GM12878 (cell line): ENCODE measurements at regions not wholly inside any gene's neighbourhood (a gene's known extent, or its start where the extent isn't known, plus 50 kb on each side); places are given as distances from the start of the nearest gene placed in this dataset.

Experiments
- ATAC-seq: fragments of 200-7000 bp; cut with Tn5 transposase; 3 replicates; pipeline ENCODE4 v1.9.1; 2020; ENCODE audit warnings: mild to moderate bottlenecking, moderate library complexity
- BruUV-seq: library from RNA; stranded (reverse); fragments of 400-500 nt; replicated peaks from 2 replicates; lab custom pipeline; 2021; lab: Mats Ljungman, UMichigan
- CTCF ChIA-PET: fragments of 300-600 bp; sonication (Branson Sonifier 250); formaldehyde crosslinking; extraction: SDS; loops from one replicate; lab custom pipeline; 2021; ENCODE audit warnings: inconsistent platforms; lab: Yijun Ruan, JAX
- POLR2A ChIA-PET: fragments of 350-600 bp; formaldehyde crosslinking; extraction: SDS; loops from one replicate; lab custom pipeline; 2021; ENCODE audit warnings: inconsistent platforms; lab: Charles Lee
- RAD21 ChIA-PET: fragments of 300-600 bp; sonication (Branson Sonifier 250); formaldehyde crosslinking; loops from one replicate; lab custom pipeline; 2023; ENCODE audit warnings: antibody characterized with exemption; ENCODE audit not compliant: unreplicated experiment; lab: Charles Lee
- SMC1A ChIA-PET: fragments of 300-600 bp; sonication (Branson Sonifier 250); formaldehyde crosslinking; loops from one replicate; lab custom pipeline; 2023; ENCODE audit not compliant: unreplicated experiment, uncharacterized antibody; lab: Charles Lee
- DNase-seq: peaks from one replicate; pipeline ENCODE4 v3.0.0-alpha.2; 2011; ENCODE audit warnings: low read depth, low spot score
- FAIRE-seq: peaks from 3 replicates; lab custom pipeline; 2011; peaks lifted over from hg19 to GRCh38; lab: Jason Lieb, UNC
- H2AFZ ChIP-seq: 2 replicates; pipeline ENCODE4 v1.6.0; 2011; ENCODE audit warnings: low read depth, low read length, control low read depth; ENCODE audit not compliant: control insufficient read depth
- H3K27ac ChIP-seq: 2 replicates; pipeline ENCODE4 v1.5.1; 2011; ENCODE audit warnings: control low read depth; ENCODE audit not compliant: control insufficient read depth, insufficient read depth
- H3K27me3 ChIP-seq, 2 experiments: replicated peaks in 1 of 2; 2 replicates each; pipeline versions ENCODE4 v1.6.0 to v1.6.1; 2011; ENCODE audit warnings: low read length in 1 of 2; ENCODE audit not compliant: control insufficient read depth in 2 of 2, insufficient read depth in 2 of 2
- H3K36me3 ChIP-seq, 2 experiments: 2 replicates each; pipeline ENCODE4 v1.5.1; 2011; ENCODE audit warnings: low read length in 1 of 2; ENCODE audit not compliant: control insufficient read depth in 2 of 2, insufficient read depth in 2 of 2
- H3K4me1 ChIP-seq: 2 replicates; pipeline ENCODE4 v1.6.1; 2011; ENCODE audit warnings: mild to moderate bottlenecking, low read length, moderate library complexity, mixed read lengths; ENCODE audit not compliant: control insufficient read depth, insufficient read depth
- H3K4me2 ChIP-seq: 2 replicates; pipeline ENCODE4 v1.6.0; 2011; ENCODE audit warnings: control low read depth; ENCODE audit not compliant: control insufficient read depth, insufficient read depth
- H3K4me3 ChIP-seq: fragments of 200-600 bp; sonication (generic); 2 replicates; pipeline ENCODE4 v1.5.1; 2016
- H3K79me2 ChIP-seq: 2 replicates; pipeline ENCODE4 v1.6.0; 2011; ENCODE audit warnings: low read length; ENCODE audit not compliant: control insufficient read depth, insufficient read depth
- H3K9ac ChIP-seq: 2 replicates; pipeline ENCODE4 v1.8.0; 2011; ENCODE audit warnings: low read length, control low read depth, mixed read lengths; ENCODE audit not compliant: control insufficient read depth, insufficient read depth
- H3K9me3 ChIP-seq: replicated peaks from 3 replicates; pipeline ENCODE4 v1.5.1; 2011; ENCODE audit warnings: mild to moderate bottlenecking, low read length; ENCODE audit not compliant: control insufficient read depth, insufficient read depth
- H4K20me1 ChIP-seq: 2 replicates; pipeline ENCODE4 v1.6.0; 2011; ENCODE audit not compliant: control insufficient read depth, insufficient read depth
- MYB ChIP-seq: fragments of 150-350 bp; IDR thresholded peaks from 2 replicates; pipeline ENCODE4 v1.6.1; 2014; ENCODE audit warnings: mild to moderate bottlenecking, low read depth, low read length, borderline replicate concordance
- STAT1 ChIP-seq: fragments of 450-650 bp; conservative IDR thresholded peaks from 2 replicates; pipeline ENCODE4 v1.6.1; 2014; ENCODE audit warnings: antibody characterized with exemption, mild to moderate bottlenecking
- ZNF687 ChIP-seq: fragments of 450-650 bp; IDR thresholded peaks from 2 replicates; pipeline ENCODE4 v1.6.1; 2017; ENCODE audit warnings: mild to moderate bottlenecking, moderate library complexity
- WGBS: methylation state at CpG from one replicate; pipeline ENCODE4 v1.1.6; 2016; ENCODE audit warnings: low lambda C conversion rate; ENCODE audit not compliant: insufficient replicate concordance, insufficient coverage; ENCODE audit errors: missing lambda C conversion rate; 5-methylcytosine and 5-hydroxymethylcytosine counted together
- in situ Hi-C: fragments of 300-500 bp; cut with MboI; formaldehyde crosslinking; loops from 9 replicates; pipeline ENCODE4 v1.14.3; 2018; ENCODE audit warnings: mixed read lengths
- intact Hi-C: fragments of 100-400 bp; cut with micrococcal nuclease; formaldehyde crosslinking; loops from one replicate; pipeline ENCODE4 v1.14.2; 2022; ENCODE audit not compliant: unreplicated experiment

- TF ChIP-seq ZNF687: no peak
- no peak for TF ChIP-seq MYB
Measured at GRCh38 chr2:149662556-149662955, 75.0 kb upstream of the MMADHC start (continued).

GRCh38 chr2:149661844-149662243 lies 74.3 kb upstream of the MMADHC start:
- ChIA-PET RAD21 (no interaction called here), CTCF (no interaction called here), SMC1A (no interaction called here), POLR2A (no interaction called here)
- H3K79me2 ChIP-seq: no peaks in the 10 kb centered on the region
- BruUV-seq: no TSS peak
- H3K36me3 ChIP-seq: no peaks in the 10 kb centered on the region
- WGBS: 0% methylated on average over 1 of the region's 1 CpG
- in situ Hi-C loops (no loop called here), intact Hi-C loops (no loop called here)
- H2AFZ ChIP-seq: no peak overlapping the region
- no peaks in the 10 kb centered on the region for H3K9me3 ChIP-seq
- H3K4me2 ChIP-seq: no peak overlapping the region
- H4K20me1 ChIP-seq: no peaks in the 10 kb centered on the region
- no peak overlapping the region for H3K9ac ChIP-seq
- H3K4me1 ChIP-seq: no peaks in the 10 kb centered on the region
- ATAC-seq: no peak
- H3K27me3 ChIP-seq: no peaks in the 10 kb centered on the region
- H3K27ac ChIP-seq: no peak overlapping the region
- TF ChIP-seq STAT1: no peak
- no peak for FAIRE-seq
- H3K4me3 ChIP-seq: no peak overlapping the region
- no peak for DNase-seq
